Epidermal melanocyte (primary cell): ENCODE measurements at regions not wholly inside any gene's neighbourhood (a gene's known extent, or its start where the extent isn't known, plus 50 kb on each side); places are given as distances from the start of the nearest gene placed in this dataset.
"Not testable (repeated sequence)": the region's sequence is repeated elsewhere in the genome, so short reads cannot be mapped to it uniquely, and the experiment has no call there.

Source experiments
- DNase-seq: peaks from one replicate; pipeline ENCODE4 v3.0.0; 2011; ENCODE audit warnings: low spot score; ENCODE audit not compliant: insufficient read length

DNA sequence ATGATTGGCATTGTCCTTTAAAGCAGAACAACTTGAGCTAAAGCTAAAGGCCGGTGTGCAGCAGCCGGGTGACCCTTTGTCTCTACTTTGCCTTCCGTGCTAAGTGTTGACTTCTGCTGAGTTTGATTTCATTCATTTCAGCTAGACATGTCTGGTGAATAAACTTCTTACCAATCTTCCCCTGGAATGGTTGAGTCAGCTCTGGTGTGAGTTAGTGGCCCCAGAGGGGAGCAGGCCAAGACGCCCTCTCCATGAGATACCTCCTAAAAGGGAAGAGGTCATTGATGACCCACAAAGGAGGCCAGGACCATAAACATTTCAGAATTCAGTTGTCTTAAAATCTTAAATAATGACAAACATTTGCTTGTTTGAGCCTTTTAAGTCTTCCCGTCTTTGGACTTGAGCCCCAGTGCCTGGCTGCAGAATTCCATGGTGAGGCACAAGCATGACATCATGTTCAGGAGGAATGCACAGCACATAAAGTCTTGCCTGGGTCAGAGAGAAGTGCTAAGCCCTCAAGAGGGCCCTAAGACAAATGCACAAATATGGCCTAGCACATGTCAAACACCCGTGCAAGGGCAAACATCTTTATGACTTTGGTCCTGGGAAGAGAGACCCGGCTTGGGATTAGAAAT is 96.3 kb upstream of the NEDD9 start:
- no peak for DNase-seq

DNA sequence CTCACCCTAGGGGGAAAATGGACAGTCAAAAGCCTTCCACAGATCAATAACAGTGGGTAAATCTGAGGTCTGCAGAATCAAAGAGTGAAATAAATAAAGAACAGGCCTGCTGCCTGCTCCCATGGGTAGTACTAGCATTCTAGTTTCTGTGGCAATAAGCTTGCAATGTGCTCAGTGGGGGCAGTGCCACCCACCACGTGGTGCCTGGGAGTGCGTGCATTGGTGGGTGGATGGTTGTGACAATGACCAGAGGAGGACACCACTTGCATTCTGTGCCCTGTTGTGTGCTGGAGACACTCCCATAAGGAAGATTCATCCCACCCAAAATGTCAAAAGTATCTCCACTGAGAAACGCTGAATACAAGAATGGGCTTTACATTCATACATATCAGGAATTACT is 95.5 kb upstream of the NEDD9 start:
- DNase-seq = no peak

DNA sequence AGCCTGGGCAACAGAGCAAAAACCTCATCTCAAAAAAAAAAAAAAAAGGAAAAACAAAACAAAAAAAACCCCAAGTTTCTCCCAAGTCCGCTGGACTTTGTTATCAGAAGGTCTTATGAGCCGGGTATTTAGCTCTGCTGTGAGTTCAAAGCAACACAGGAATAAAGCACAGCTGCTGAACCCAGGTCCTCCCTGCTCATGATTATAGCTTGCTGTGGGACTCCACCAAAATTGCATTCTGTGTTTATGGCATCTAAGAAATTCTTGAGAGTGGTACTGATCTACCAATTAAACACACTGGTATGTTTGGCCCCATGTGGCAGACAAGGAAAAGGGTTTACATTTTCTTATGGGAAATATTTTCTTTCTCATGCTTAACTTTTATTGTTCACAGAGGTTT is 93.6 kb upstream of the NEDD9 start:
- DNase-seq = no peak

DNA sequence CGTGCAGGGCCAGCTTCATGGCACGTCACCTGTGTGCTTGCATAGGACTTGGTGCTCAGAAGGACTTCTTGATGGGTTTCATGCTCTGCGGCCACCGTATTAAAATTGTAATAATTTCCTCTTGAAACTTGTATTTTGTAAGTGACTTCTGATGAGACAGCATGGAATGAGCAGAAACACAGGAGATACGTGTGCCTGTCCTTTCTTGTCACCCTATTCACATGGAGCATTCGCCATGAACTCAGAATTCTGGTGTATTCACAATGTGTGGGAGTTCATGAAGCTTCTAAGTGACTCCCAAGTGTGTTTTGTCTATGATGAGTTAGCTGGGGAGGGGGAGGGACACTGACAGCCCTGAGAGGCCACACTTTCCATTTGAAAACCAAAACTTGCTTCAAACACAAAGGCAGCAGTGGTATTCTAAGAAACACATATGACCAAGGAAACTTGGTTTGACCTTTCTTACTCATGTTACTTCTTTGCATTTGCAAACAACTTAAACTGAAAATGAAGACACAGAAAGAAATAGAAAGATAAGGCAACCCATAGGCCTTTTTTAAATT is 92.1 kb upstream of the NEDD9 start:
- DNase-seq = no peak

DNA sequence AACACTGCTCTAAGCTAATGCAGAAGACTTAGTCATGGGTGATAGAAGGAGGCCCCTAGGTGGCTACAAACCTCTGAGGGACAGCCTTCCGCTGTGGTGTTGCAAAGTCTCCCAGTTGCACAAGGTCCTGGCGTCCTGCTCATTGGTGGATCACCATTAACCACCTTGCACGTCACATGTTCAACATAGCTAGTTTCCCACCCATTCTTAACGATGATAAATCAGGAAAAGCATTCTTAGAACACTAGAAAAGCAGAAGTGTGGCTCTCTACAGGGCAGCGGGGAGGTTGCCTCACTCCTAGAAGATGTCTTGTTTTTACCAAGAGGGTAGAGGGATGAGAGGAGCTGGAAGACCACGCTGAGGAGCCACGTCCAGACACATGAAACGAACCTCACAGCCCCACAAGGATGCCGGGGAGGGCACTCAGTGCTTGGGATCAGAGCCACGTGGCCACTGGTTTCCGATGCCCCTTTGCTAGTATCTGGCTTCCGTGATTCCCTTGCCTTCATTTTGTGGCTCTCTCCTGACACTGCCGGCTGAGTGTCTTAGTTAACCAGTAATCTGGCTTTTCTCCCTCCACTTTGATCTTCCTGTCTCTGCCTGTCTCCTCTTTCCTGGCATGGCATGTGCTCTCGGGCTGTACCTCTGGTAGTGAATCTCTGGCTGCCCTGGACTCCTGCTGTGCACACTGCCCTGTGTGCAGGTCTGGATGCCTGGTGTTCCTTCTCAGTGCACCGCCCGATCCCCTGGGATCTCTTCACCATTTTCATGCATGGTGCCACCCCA is 91.4 kb upstream of the NEDD9 start:
- no peak for DNase-seq

DNA sequence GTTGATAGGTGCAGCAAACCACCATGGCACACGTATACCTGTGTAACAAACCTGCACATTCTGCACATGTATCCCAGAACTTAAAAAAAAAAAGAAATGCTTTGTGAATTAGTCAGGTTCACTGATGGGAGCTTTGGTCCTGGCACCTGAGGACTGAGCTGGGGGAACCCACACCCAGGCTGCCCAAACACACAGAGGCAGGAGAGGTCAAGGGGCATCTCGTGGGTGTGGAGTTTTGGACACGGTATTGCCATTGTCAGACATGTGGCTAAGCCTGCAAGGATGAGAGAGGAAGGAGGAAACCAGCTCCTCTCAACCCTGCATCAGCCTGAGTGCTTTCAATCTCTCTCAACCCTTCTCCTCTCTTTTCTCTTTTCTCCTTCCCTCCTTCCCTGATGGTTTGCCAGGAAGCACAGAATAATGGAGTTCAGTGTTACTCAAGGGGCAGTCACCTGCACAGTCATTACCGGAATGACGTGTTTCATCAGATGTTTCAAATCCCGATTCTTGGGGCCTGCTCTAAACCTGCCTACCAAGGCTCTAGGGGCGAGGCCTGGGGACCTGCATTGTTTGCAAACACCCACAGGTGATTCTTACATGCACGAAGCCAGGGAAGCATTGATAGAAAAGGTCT is 89.9 kb upstream of the NEDD9 start:
- no peak for DNase-seq

DNA sequence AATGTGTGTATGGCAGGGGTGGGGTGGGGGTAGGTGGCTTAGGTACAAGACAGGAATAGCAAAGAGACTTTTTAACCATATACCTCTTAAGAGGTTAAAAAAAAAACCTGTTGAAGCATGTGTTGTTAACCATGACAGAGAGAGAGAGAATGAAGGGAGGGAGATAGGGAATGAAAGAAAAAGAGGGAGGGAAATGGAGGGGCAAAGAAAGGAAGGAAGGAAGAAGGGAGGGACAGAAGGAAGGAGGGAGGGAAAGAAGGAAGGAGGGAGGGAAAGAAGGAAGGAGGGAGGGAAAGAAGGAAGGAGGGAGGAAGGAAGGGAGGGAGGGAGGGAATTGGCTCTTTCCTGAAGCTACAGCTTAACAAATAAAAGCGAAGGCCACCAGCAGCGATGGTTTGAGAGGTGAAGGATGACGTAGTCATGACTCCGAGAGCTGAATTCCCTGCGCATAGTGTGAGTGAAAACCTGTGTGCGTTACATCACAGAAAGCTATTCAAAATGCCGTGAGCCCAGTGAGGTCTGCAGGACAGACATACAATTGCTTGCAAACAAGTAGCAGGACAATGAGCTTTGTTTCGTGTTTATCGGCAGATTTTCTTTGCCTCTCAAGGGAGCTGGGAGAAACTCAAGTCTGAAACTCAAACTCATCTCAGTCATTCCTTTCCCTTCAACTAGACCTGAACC is 88.6 kb upstream of the NEDD9 start:
- no peak for DNase-seq

DNA sequence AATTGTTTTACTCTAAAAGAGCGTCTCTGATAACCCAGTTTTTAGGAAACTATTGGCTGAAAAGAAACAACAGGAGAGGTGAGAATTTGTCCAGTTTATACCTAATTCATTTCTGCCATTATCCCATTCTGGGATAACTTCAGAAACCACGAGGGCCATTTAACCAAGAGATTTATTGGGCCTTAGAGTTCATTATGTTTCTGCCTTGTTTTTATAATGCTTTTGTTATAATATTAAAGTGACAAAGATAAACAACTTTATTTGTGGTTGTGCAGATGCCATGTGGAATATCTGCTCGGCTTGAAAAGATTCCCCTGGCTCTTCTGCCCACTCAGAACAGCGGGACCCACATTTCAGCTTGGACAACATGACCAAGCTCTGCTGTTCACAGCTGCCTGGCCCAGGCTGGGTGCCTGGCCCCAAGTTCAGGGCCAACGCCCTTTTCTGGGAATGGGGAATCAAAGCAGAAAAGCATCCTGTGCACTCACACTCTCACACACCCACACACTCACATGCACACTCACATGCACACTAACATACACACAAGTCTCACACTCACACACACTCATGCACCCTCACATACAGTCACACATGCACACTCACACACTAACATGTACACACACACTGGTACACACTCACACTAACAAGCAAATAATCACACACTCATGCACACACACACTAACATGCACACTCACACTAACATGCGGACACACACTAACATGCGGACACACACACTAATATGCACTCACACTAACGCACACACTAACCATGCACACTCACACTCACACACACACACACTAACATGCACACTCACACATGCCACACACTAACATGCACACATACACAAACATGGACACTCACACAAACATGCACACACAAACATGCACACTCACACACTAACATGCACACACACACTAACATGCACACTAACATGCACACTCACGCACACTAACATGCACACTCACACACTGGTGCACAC is 86.7 kb upstream of the NEDD9 start:
- DNase-seq = no peak

DNA sequence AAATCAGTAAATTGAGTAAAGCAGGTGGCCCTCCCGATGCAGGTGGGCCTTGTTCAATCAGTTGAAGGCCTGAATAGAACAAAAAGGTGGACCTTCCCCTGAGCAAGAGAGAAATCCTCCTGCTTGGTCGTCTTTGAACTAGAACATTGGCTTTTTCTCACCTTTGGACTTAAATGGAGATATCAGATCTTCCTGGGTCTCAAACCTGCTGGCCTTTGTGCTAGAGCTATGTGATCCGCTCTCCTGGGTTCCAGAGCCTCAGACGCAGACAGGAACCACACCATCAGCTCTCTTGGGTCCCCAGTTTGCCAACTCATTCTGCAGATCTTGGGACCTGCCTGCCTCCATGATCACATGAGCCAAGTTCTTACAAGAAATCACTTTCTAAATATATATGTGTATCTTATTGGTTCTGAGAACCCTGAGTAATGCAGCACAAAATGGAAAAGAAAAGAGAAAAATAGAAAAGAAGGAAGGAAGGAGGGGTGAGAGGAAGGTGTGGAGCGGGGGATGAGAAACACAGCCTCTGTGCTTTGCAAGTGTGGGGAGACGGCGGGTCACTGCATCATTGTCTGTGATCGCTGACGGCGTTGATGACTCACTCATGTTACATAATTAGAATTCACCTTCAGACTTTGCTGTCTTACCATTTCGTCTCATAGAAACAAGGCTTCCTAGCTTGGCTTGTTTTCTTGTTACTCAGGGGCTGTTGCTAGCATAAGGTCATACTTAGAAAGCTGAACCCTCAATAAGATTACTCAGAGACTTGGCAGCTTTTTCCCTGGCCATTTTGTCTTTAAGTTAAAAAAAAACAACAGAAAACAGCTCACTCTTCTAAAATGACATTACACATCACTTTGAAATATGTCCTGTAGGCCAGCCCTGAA is 85.7 kb upstream of the NEDD9 start:
- no peak for DNase-seq

DNA sequence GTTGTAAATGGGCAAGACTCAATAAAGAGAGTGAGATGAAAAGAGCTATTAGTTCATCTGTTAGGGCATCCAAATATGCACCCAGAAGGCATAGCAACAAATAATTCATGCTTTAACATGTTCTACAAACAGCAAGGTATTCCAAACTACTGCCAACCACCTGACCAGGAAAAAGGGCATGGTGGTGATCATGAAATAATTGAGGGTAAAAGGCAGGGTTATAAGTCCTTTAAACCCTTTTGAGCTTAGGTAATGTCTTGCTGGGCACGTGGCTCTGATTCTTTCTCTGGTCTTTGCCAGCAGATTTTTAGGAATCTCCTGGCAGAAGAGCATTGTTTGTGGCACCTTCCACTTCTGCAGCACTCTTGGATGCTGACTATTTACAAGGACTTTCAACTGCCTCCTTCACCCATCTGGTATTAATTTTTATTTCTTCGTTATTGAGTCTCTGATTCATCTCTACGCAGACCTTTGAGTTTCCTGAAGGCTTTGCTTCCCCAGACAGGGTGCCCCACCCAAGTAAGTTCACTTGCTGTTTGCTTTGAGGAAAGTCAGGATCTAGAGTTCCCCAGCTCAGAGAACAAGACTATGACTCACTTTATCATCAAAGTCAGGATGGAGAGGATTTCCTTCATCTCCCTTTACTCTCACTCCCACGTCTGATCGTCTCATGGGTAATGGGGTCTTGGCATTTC is 83.4 kb upstream of the NEDD9 start:
- no peak for DNase-seq

DNA sequence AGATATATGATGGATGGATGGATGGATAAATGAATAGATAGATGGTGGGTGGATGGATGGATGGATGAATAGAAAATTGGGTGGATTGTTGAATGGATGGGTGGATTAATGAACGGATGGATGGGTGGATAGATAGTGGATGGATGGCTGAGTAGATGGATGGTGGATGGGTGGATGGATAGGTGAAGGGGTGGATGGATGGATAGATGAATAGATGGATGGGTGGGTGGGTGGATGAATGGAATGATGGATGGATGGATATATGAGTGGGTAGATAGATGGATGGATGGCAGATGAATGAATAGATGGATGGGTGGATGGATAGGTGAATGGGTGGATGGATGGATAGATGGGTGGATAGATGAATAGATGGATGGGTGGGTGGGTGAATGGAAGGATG is 80.7 kb upstream of the NEDD9 start:
- DNase-seq = no peak

DNA sequence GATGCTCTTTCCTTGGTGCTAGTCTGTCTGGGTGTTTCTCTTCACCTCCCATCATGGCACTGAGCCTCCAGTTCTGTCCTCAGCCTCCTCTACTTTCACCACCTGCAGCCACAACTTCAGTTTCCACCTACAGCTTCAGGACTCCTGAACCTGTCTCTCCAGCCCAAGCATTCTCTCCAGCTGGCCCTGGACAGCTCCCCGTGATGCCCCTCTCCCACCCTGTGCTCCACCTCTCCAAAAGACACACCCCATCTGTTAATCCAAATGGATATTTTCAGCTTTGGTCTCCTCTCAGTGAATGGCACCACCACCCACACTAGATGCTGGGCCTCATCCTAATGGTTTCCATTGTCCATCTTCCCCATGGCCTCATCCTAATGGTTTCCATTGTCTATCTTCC is 79.5 kb upstream of the NEDD9 start:
- no peak for DNase-seq

DNA sequence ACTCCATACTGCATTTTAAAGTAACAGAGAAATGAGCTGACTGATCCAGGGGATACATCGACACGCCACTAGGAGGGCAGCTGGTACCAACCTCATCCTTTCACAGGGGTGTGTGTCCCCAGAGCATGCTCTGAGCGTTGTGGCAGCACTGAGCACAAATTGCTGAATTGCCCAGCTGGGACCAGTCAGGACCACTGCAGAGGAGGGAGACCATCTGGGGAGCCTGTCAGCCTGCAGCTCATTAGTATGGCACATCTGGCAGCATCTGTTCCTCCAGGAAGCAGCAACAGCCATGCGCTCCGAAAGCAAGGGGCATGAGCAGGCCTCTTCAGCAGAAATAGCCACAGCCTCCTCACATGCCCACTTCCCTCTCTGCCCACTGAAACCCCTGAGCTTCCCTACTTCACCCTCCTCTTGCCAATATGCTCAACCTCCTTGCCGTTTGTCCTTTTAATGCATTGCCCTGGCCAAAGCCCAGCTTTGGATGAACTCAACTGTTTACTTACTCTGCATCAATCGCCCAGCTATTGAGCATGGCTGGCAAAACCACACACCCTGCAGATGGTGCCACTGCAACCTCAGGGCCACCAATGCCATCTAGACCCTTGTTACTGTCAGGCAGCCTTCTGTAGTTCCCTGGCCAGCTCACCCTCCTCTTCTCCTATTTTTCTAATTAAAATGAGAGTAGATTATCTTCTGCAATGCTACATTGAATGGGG is 77.6 kb upstream of the NEDD9 start:
- no peak for DNase-seq

DNA sequence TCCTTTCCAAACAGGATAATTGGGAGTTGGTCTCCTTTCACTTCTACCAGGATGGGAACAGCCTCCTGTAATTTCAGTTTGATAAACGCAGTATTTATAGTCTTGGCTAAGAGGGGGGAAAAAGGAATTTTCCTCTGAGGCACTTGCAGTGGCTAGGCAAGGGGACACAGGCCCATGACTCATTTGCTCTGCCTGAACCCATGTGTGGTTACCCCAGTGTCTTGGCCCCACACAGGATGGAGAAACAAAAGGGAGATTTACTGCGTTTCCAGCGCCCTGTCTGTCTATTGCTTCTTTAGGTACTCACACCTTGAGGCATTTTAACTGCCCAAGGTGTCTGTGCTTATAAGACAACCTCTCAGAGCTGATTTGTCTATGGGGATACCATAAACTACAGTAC is 74.8 kb upstream of the NEDD9 start:
- no peak for DNase-seq

DNA sequence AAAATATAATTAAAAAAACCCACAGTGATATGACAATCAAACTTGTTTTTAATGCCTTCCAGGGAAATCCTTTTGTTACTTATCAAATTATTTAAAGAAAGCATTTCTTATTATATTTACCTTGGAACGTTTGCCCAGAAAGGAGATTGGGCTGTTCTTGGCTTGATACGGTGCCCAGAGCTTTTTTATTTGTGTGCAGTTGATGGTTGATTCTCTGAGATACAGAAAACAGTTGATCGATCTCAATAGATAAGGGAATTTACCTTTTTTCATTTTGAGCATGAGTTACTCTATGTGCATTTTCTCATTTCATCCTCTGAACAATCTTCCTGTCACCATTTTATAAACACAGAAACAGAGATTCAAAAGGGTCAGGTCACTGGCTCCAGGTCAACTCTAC is 72.5 kb upstream of the NEDD9 start:
- no peak for DNase-seq

DNA sequence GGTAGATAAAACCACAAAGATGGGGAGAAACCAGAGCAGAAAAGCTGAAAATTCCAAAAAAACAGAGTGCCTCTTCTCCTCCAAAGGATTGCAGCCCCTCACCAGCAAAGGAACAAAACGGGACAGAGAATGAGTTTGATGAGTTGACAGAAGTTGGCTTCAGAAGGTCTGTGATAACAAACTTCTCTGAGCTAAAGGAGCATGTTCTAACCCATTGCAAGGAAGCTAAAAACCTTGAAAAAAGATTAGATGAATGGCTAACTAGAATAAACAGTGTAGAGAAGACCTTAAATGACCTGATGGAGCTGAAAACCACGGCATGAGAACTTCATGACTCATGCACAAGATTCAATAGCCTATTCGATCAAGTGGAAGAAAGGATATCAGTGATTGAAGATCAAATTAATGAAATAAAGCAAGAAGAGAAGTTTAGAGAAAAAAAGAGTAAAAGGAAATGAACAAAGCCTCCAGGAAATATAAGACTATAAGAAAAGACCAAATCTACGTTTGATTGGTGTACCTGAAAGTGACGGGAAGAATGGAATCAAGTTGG is 67.5 kb upstream of the NEDD9 start:
- not testable (repeated sequence) for DNase-seq

DNA sequence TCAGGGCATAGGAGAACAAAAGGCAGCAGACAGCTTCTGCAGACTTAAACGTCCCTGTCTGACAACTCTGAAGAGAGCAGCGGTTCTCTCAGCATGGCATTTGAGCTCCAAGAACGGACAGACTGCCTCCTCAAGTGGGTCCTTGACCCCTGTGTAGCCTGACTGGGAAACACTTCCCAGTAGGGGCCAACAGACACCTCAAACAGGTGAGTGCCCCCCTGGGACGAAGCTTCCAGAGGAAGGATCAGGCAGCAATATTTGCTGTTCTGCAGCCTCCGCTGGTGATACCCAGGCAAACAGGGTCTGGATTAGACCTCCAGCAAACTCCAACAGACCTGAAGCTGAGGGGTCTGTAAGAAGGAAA is 66.9 kb upstream of the NEDD9 start:
- DNase-seq = not testable (repeated sequence)
